Thyroid gland (tissue), 4 donors: ENCODE measurements at regions not wholly inside any gene's neighbourhood (a gene's known extent, or its start where the extent isn't known, plus 50 kb on each side); places are given as distances from the start of the nearest gene placed in this dataset.
"Not testable (repeated sequence)": the region's sequence is repeated elsewhere in the genome, so short reads cannot be mapped to it uniquely, and the experiment has no call there.

Source experiments
- DNase-seq, 2 donors: peaks; one replicate each; pipeline ENCODE4 v3.0.0-alpha.2; 2019
- H3K27ac ChIP-seq, 3 donors: fragments of 200-600 bp; sonication (generic); 1 replicate in 2 of 3; 2 replicates in 1 of 3; pipeline ENCODE4 v1.5.1; 2016 to 2019; ENCODE audit warnings: mild to moderate bottlenecking in 1 of 3, moderate library complexity in 1 of 3
- H3K27me3 ChIP-seq: fragments of 200-600 bp; sonication (generic); one replicate; pipeline ENCODE4 v1.5.1; 2019
- H3K36me3 ChIP-seq, 2 donors: fragments of 200-600 bp; sonication (generic); one replicate each; pipeline ENCODE4 v1.5.1; 2016 to 2019
- H3K4me1 ChIP-seq, 2 donors: fragments of 200-600 bp; sonication (generic); one replicate each; pipeline ENCODE4 v1.5.1; 2017 to 2019
- H3K4me3 ChIP-seq, 3 donors: fragments of 200-600 bp; sonication (generic); replicated peaks in 1 of 3; 1 replicate in 2 of 3; 2 replicates in 1 of 3; pipeline ENCODE4 v1.5.1; 2016; ENCODE audit warnings: mild to moderate bottlenecking in 1 of 3
- H3K9me3 ChIP-seq: fragments of 200-600 bp; sonication (generic); one replicate; pipeline ENCODE4 v1.5.1; 2017
- POLR2A ChIP-seq, 2 donors: fragments of 450-650 bp; IDR thresholded peaks; one replicate each; pipeline ENCODE4 v1.6.1; 2017; ENCODE audit warnings: antibody characterized with exemption in 2 of 2, mild to moderate bottlenecking in 2 of 2, moderate library complexity in 1 of 2
- WGBS, 2 donors: methylation state at CpG; one replicate each; pipeline ENCODE4 v1.1.5; 2017; 5-methylcytosine and 5-hydroxymethylcytosine counted together
- intact Hi-C: fragments of 100-400 bp; cut with DNase I; formaldehyde crosslinking; loops from one replicate; pipeline ENCODE4 v1.15.1; 2023
- TF ChIP-seq, protein P1 (sequence below), 6 experiments: fragments of 200-600 bp in 3 of 6; fragments of 450-650 bp in 3 of 6; sonication (generic) in 3 of 6; IDR thresholded peaks; one replicate each; pipeline ENCODE4 v1.5.1; 2016 to 2019; ENCODE audit warnings: antibody characterized with exemption in 6 of 6, mild to moderate bottlenecking in 2 of 6, inconsistent platforms in 1 of 6, moderate library complexity in 1 of 6

GRCh38 chr10:2897619-2898508, 169.5 kb upstream of the PFKP start:
- TF ChIP-seq POLR2A (IDR thresholded peaks at IDR 0.05): no peak
- TF ChIP-seq, protein P1, sequence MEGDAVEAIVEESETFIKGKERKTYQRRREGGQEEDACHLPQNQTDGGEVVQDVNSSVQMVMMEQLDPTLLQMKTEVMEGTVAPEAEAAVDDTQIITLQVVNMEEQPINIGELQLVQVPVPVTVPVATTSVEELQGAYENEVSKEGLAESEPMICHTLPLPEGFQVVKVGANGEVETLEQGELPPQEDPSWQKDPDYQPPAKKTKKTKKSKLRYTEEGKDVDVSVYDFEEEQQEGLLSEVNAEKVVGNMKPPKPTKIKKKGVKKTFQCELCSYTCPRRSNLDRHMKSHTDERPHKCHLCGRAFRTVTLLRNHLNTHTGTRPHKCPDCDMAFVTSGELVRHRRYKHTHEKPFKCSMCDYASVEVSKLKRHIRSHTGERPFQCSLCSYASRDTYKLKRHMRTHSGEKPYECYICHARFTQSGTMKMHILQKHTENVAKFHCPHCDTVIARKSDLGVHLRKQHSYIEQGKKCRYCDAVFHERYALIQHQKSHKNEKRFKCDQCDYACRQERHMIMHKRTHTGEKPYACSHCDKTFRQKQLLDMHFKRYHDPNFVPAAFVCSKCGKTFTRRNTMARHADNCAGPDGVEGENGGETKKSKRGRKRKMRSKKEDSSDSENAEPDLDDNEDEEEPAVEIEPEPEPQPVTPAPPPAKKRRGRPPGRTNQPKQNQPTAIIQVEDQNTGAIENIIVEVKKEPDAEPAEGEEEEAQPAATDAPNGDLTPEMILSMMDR (IDR thresholded peaks at IDR 0.05): no peak
- Histone ChIP-seq H3K27ac (no peak overlapping the region), H3K9me3 (no peaks in the 10 kb centered on the region), H3K36me3 (no peaks in the 10 kb centered on the region), H3K27me3 (no peaks in the 10 kb centered on the region), H3K4me3 (no peak overlapping the region), H3K4me1 (no peaks in the 10 kb centered on the region)
- intact Hi-C loops: no loop called here
- 67 to 72% methylated on average over 13 of the region's 13 CpGs for WGBS, 2 donors
- DNase-seq: no peak

- H3K4me3 ChIP-seq, DNase-seq, H3K36me3 ChIP-seq, H3K27ac ChIP-seq, H3K4me1 ChIP-seq, H3K27me3 ChIP-seq, intact Hi-C loops, H3K9me3 ChIP-seq: not testable (repeated sequence)
- WGBS, 2 donors: 100% methylated on average over 1 of the region's 1 CpG
Measured at GRCh38 chr10:2896334-2896733, 171.0 kb upstream of the PFKP start.

- Histone ChIP-seq H3K4me3 (no peak overlapping the region), H3K36me3 (no peaks in the 10 kb centered on the region), H3K27me3 (no peaks in the 10 kb centered on the region), H3K4me1 (no peaks in the 10 kb centered on the region), H3K9me3 (no peaks in the 10 kb centered on the region), H3K27ac (no peak overlapping the region)
- intact Hi-C loops: no loop called here
- TF ChIP-seq, protein P1 (IDR thresholded peaks at IDR 0.05): no peak
- no peak for TF ChIP-seq POLR2A (IDR thresholded peaks at IDR 0.05)
- 62 to 79% methylated on average over 22 of the region's 22 CpGs for WGBS, 2 donors
- DNase-seq: no peak
Measured at GRCh38 chr10:2895594-2896196, 171.7 kb upstream of the PFKP start.

- TF ChIP-seq, protein P1 (IDR thresholded peaks at IDR 0.05): no peak
- TF ChIP-seq POLR2A (IDR thresholded peaks at IDR 0.05): no peak
- Histone ChIP-seq H3K27me3 (no peaks in the 10 kb centered on the region), H3K36me3 (no peaks in the 10 kb centered on the region), H3K27ac (no peak overlapping the region), H3K9me3 (no peaks in the 10 kb centered on the region), H3K4me1 (no peaks in the 10 kb centered on the region), H3K4me3 (no peak overlapping the region)
- intact Hi-C loops: no loop called here
- 92 to 94% methylated on average over 16 of the region's 16 CpGs for WGBS, 2 donors
- no peak for DNase-seq
Measured at GRCh38 chr10:2893991-2894390, 173.4 kb upstream of the PFKP start.

- no peak for DNase-seq
- no peaks in the 10 kb centered on the region for H3K9me3 ChIP-seq
- TF ChIP-seq POLR2A (IDR thresholded peaks at IDR 0.05): no peak
- TF ChIP-seq, protein P1 (IDR thresholded peaks at IDR 0.05): no peak
- WGBS, 2 donors: 88 to 96% methylated on average over 21 of the region's 21 CpGs
- H3K4me1 ChIP-seq: no peaks in the 10 kb centered on the region
- H3K36me3 ChIP-seq: no peaks in the 10 kb centered on the region
- no peaks in the 10 kb centered on the region for H3K27me3 ChIP-seq
- H3K27ac ChIP-seq: no peak overlapping the region
- intact Hi-C loops: no loop called here
- H3K4me3 ChIP-seq: no peak overlapping the region
Measured at GRCh38 chr10:2893158-2893845, 174.0 kb upstream of the PFKP start.
